H1 (cell line): ENCODE measurements at regions not wholly inside any gene's neighbourhood (a gene's known extent, or its start where the extent isn't known, plus 50 kb on each side); places are given as distances from the start of the nearest gene placed in this dataset.

Source experiments
- CTCF ChIA-PET: fragments of 300-600 bp; sonication (Branson Sonifier 250); formaldehyde crosslinking; loops from one replicate; lab custom pipeline; 2021; ENCODE audit not compliant: partially characterized antibody; lab: Charles Lee
- POLR2A ChIA-PET: fragments of 300-600 bp; sonication (Branson Sonifier 250); formaldehyde crosslinking; loops from one replicate; lab custom pipeline; 2021; ENCODE audit warnings: inconsistent platforms; ENCODE audit not compliant: partially characterized antibody; lab: Charles Lee
- DNase-seq, 2 experiments: peaks; one replicate each; pipeline versions ENCODE4 v3.0.0 to v3.0.0-alpha.2; 2010 to 2022; ENCODE audit warnings: low spot score in 2 of 2, low read depth in 1 of 2, mixed read lengths in 1 of 2
- FAIRE-seq: peaks from 2 replicates; lab custom pipeline; 2011; peaks lifted over from hg19 to GRCh38; lab: Jason Lieb, UNC
- H2AFZ ChIP-seq: 2 replicates; pipeline ENCODE4 v1.8.1; 2012; ENCODE audit warnings: low read length, inconsistent platforms
- H2AK5ac ChIP-seq: 2 replicates; pipeline ENCODE4 v1.6.1; 2013; ENCODE audit warnings: low read depth, low read length
- H2BK120ac ChIP-seq: replicated peaks from 2 replicates; pipeline ENCODE3; 2013; ENCODE audit warnings: low read depth, low read length, inconsistent platforms
- H2BK12ac ChIP-seq: 2 replicates; pipeline ENCODE4 v1.6.1; 2013; ENCODE audit warnings: low read depth, low read length
- H2BK15ac ChIP-seq: 2 replicates; pipeline ENCODE4 v1.6.1; 2013; ENCODE audit warnings: low read length
- H2BK20ac ChIP-seq: 2 replicates; pipeline ENCODE4 v1.6.1; 2013; ENCODE audit warnings: low read length
- H2BK5ac ChIP-seq: 2 replicates; pipeline ENCODE4 v1.6.1; 2013; ENCODE audit warnings: low read depth, low read length
- H3K14ac ChIP-seq: 2 replicates; pipeline ENCODE4 v1.6.1; 2013; ENCODE audit warnings: inconsistent platforms; ENCODE audit not compliant: insufficient read length
- H3K18ac ChIP-seq: 2 replicates; pipeline ENCODE4 v1.6.1; 2013; ENCODE audit warnings: low read length; ENCODE audit errors: extremely low read depth
- H3K23ac ChIP-seq: 2 replicates; pipeline ENCODE4 v1.6.1; 2013; ENCODE audit warnings: inconsistent platforms; ENCODE audit not compliant: insufficient read length
- H3K23me2 ChIP-seq: 2 replicates; pipeline ENCODE4 v1.6.1; 2013; ENCODE audit warnings: low read depth, low read length
- H3K27ac ChIP-seq: 2 replicates; pipeline ENCODE4 v1.6.1; 2011; ENCODE audit warnings: low read depth, low read length, inconsistent platforms
- H3K27me3 ChIP-seq, 4 experiments: replicated peaks in 1 of 4; 1 replicate in 1 of 4; 2 replicates in 3 of 4; pipeline versions ENCODE4 v1.6.1 to v1.8.1; 2011 to 2013; ENCODE audit warnings: low read length in 3 of 4, mild to moderate bottlenecking in 3 of 4, inconsistent platforms in 2 of 4, mixed read lengths in 2 of 4, moderate library complexity in 1 of 4; ENCODE audit not compliant: control insufficient read depth in 3 of 4, insufficient read depth in 3 of 4; ENCODE audit errors: extremely low read depth in 1 of 4
- H3K36me3 ChIP-seq, 4 experiments: 2 replicates each; pipeline versions ENCODE4 v1.6.1 to v1.8.1; 2011 to 2013; ENCODE audit warnings: mild to moderate bottlenecking in 4 of 4, low read length in 3 of 4, moderate library complexity in 2 of 4, control low read depth in 1 of 4, inconsistent platforms in 1 of 4; ENCODE audit not compliant: insufficient read depth in 4 of 4, control insufficient read depth in 2 of 4
- H3K4ac ChIP-seq: replicated peaks from 2 replicates; pipeline ENCODE3; 2013; ENCODE audit warnings: low read length, low read depth, mixed read lengths, inconsistent platforms; ENCODE audit not compliant: insufficient read length
- H3K4me1 ChIP-seq, 4 experiments: replicated peaks in 1 of 4; 1 replicate in 1 of 4; 2 replicates in 3 of 4; pipeline versions ENCODE4 v1.6.1 to v1.8.1; 2011 to 2013; ENCODE audit warnings: low read length in 3 of 4, inconsistent platforms in 2 of 4, mixed read lengths in 1 of 4; ENCODE audit not compliant: insufficient read depth in 4 of 4, control insufficient read depth in 3 of 4
- H3K4me2 ChIP-seq, 2 experiments: 2 replicates each; pipeline versions ENCODE4 v1.6.1 to v1.8.1; 2011 to 2013; ENCODE audit warnings: low read depth in 2 of 2, low read length in 2 of 2, control low read depth in 1 of 2, inconsistent platforms in 1 of 2, mild to moderate bottlenecking in 1 of 2; ENCODE audit not compliant: insufficient read depth in 1 of 2
- H3K4me3 ChIP-seq, 4 experiments: fragments of 200-600, 300-600 bp in 1 of 4; sonication (generic), shearing (Covaris generic), sonication (Bioruptor Twin) in 1 of 4; 2 replicates each; pipeline versions ENCODE4 v1.5.1 to v1.8.1; 2011 to 2016; ENCODE audit warnings: low read length in 4 of 4, low read depth in 3 of 4, control low read depth in 2 of 4, inconsistent platforms in 2 of 4, mild to moderate bottlenecking in 2 of 4, mixed read lengths in 1 of 4, moderate library complexity in 1 of 4; ENCODE audit not compliant: insufficient read depth in 2 of 4; ENCODE audit errors: extremely low read depth in 1 of 4
- H3K56ac ChIP-seq: replicated peaks from 2 replicates; pipeline ENCODE3; 2013; ENCODE audit warnings: low read depth, mild to moderate bottlenecking, mixed read lengths, low read length, inconsistent platforms; ENCODE audit not compliant: insufficient read length
- H3K79me1 ChIP-seq: 2 replicates; pipeline ENCODE4 v1.6.1; 2013; ENCODE audit warnings: low read depth, low read length, control low read depth
- H3K79me2 ChIP-seq, 2 experiments: 2 replicates each; pipeline versions ENCODE4 v1.6.1 to v1.8.1; 2012 to 2013; ENCODE audit warnings: low read length in 2 of 2, mild to moderate bottlenecking in 2 of 2, inconsistent platforms in 1 of 2; ENCODE audit not compliant: insufficient read depth in 2 of 2, control insufficient read depth in 1 of 2
- H3K9ac ChIP-seq, 4 experiments: replicated peaks in 1 of 4; 1 replicate in 1 of 4; 2 replicates in 3 of 4; pipeline versions ENCODE4 v1.6.1 to v1.8.1; 2011 to 2013; ENCODE audit warnings: low read depth in 3 of 4, low read length in 3 of 4, control low read depth in 2 of 4, mild to moderate bottlenecking in 2 of 4, moderate library complexity in 2 of 4, inconsistent platforms in 1 of 4; ENCODE audit errors: extremely low read depth in 1 of 4
- H3K9me3 ChIP-seq, 2 experiments: 2 replicates each; pipeline versions ENCODE4 v1.6.1 to v1.8.1; 2012 to 2013; ENCODE audit warnings: mild to moderate bottlenecking in 2 of 2, moderate library complexity in 2 of 2, control low read depth in 1 of 2, inconsistent platforms in 1 of 2, low read depth in 1 of 2, low read length in 1 of 2, mixed read lengths in 1 of 2; ENCODE audit not compliant: insufficient read depth in 2 of 2
- H4K20me1 ChIP-seq, 2 experiments: replicated peaks in 1 of 2; 2 replicates each; pipeline versions ENCODE3 to v1.8.1; 2011 to 2013; ENCODE audit warnings: inconsistent platforms in 2 of 2, low read length in 2 of 2, mild to moderate bottlenecking in 1 of 2; ENCODE audit not compliant: insufficient read depth in 2 of 2, control insufficient read depth in 1 of 2
- H4K5ac ChIP-seq: 2 replicates; pipeline ENCODE4 v1.6.1; 2013; ENCODE audit warnings: low read length, low read depth, mixed read lengths, inconsistent platforms; ENCODE audit not compliant: insufficient read length
- H4K8ac ChIP-seq: 2 replicates; pipeline ENCODE4 v1.8.0; 2013; ENCODE audit warnings: mild to moderate bottlenecking, moderate library complexity, low read length, inconsistent platforms; ENCODE audit not compliant: insufficient read depth; ENCODE audit errors: extremely low read depth
- H4K91ac ChIP-seq: replicated peaks from 2 replicates; pipeline ENCODE3; 2013; ENCODE audit warnings: low read length, mixed read lengths, inconsistent platforms; ENCODE audit not compliant: insufficient read length
- ATF2 ChIP-seq: IDR thresholded peaks from 2 replicates; pipeline ENCODE4 v1.6.1; 2012; ENCODE audit warnings: low read length, inconsistent platforms
- CBX5 ChIP-seq: fragments of 300-800, 300-1000 bp; sonication (generic); IDR thresholded peaks from 2 replicates; pipeline ENCODE4 v1.7.1; 2016; ENCODE audit warnings: antibody characterized with exemption, low read length, low read depth
- EGR1 ChIP-seq: IDR thresholded peaks from 2 replicates; pipeline ENCODE4 v1.6.1; 2011; ENCODE audit warnings: low read depth, low read length, borderline replicate concordance
- FOSL1 ChIP-seq: IDR thresholded peaks from 2 replicates; pipeline ENCODE4 v1.6.1; 2011; ENCODE audit warnings: mild to moderate bottlenecking, low read depth, low read length, moderate library complexity; ENCODE audit not compliant: insufficient read depth
- GABPA ChIP-seq: IDR thresholded peaks from 2 replicates; pipeline ENCODE4 v1.6.1; 2011; ENCODE audit warnings: mild to moderate bottlenecking, low read length, moderate library complexity, borderline replicate concordance; ENCODE audit not compliant: insufficient read depth
- KDM1A ChIP-seq: fragments of 200-600, 300-600 bp; sonication (generic); IDR thresholded peaks from 2 replicates; pipeline ENCODE4 v1.7.1; 2016; ENCODE audit warnings: mild to moderate bottlenecking, low read length, borderline replicate concordance
- MAFK ChIP-seq: IDR thresholded peaks from 2 replicates; pipeline ENCODE4 v1.6.1; 2012; ENCODE audit warnings: low read depth, mild to moderate bottlenecking, improper control_type of control experiment, low read length
- POLR2A ChIP-seq, 2 experiments: IDR thresholded peaks; 1 replicate in 1 of 2; 2 replicates in 1 of 2; pipeline ENCODE4 v1.6.1; 2011; ENCODE audit warnings: low read depth in 2 of 2, low read length in 2 of 2, mild to moderate bottlenecking in 2 of 2; ENCODE audit errors: control extremely low read depth in 1 of 2
- RAD21 ChIP-seq, 2 experiments: IDR thresholded peaks in 1 of 2; conservative IDR thresholded peaks in 1 of 2; 2 replicates each; pipeline ENCODE4 v1.6.1; 2011; ENCODE audit warnings: low read depth in 2 of 2, low read length in 2 of 2, improper control_type of control experiment in 1 of 2, inconsistent platforms in 1 of 2, mild to moderate bottlenecking in 1 of 2, moderate library complexity in 1 of 2
- SAP30 ChIP-seq: fragments of 300-600 bp; sonication (generic); IDR thresholded peaks from 2 replicates; pipeline ENCODE4 v1.7.1; 2012; ENCODE audit warnings: low read length, moderate library complexity, mild to moderate bottlenecking, inconsistent platforms; ENCODE audit not compliant: insufficient read depth, insufficient replicate concordance
- SP2 ChIP-seq: IDR thresholded peaks from 2 replicates; pipeline ENCODE4 v1.6.1; 2012; ENCODE audit warnings: mild to moderate bottlenecking, low read length, inconsistent platforms
- TAF1 ChIP-seq: IDR thresholded peaks from 2 replicates; pipeline ENCODE4 v1.6.1; 2011; ENCODE audit warnings: mild to moderate bottlenecking, low read depth, low read length
- ZNF274 ChIP-seq: IDR thresholded peaks from 2 replicates; pipeline ENCODE4 v1.7.0; 2012; ENCODE audit warnings: low read length, borderline replicate concordance; ENCODE audit errors: extremely low read depth
- WGBS, 2 experiments: shearing (Covaris generic) in 1 of 2; methylation state at CpG; one replicate each; pipeline versions ENCODE4 v1.1.6 to v1.1.7; 2013 to 2015; ENCODE audit warnings: low lambda C conversion rate in 2 of 2, mixed read lengths in 2 of 2, inconsistent platforms in 1 of 2, low coverage in 1 of 2, missing lambda C conversion rate in 1 of 2; ENCODE audit not compliant: insufficient replicate concordance in 2 of 2, insufficient coverage in 1 of 2, insufficient read length in 1 of 2; ENCODE audit errors: extremely low coverage in 1 of 2, missing lambda C conversion rate in 1 of 2; 5-methylcytosine and 5-hydroxymethylcytosine counted together

DNA sequence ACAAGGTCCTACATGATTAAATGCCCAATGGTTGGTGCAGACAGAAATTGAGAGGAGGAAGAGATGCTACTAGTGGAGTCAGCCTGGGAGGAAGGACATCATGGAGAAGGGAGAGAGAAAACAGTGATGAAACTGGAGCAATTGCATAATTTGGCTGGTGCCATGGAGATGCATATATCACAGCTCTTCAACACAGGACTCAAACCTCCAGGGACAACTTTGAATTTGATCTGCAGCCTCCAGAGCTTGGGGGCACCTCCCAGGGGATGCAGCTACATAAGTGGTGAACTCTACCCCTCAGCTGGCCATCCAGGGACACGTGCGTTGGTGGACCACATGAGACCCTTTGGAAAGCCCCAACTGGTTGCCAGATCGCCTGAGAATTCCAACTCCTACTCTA is 80.4 kb downstream of the CTAGE1 start:
- no peak overlapping the region for H2AFZ ChIP-seq
- no peak overlapping the region for H2BK12ac ChIP-seq
- H3K27ac ChIP-seq, result no peak overlapping the region
- H2AK5ac ChIP-seq, result no peak overlapping the region
- CTCF ChIA-PET, result interaction anchor here (0.6 kb wide), 1 partner anchor 143 kb away, joined by 5 read pairs; no protein-coding TSS in a partner anchor
- H4K91ac ChIP-seq, result no peak overlapping the region
- no peaks in the 10 kb centered on the region for H3K79me2 ChIP-seq
- FAIRE-seq (no peak), DNase-seq (no peak)
- no peaks in the 10 kb centered on the region for H3K36me3 ChIP-seq
- peaks cover 1 to 2% of the 10 kb centered on the region in 2 experiments for H4K20me1 ChIP-seq
- H3K14ac ChIP-seq, result no peak overlapping the region
- no peaks in the 10 kb centered on the region for H3K9me3 ChIP-seq
- H3K23me2 ChIP-seq, result no peaks in the 10 kb centered on the region
- H3K18ac ChIP-seq, result no peak overlapping the region
- no peak overlapping the region for H3K23ac ChIP-seq
- H2BK120ac ChIP-seq, result no peak overlapping the region
- no peak overlapping the region for H2BK20ac ChIP-seq
- no peak overlapping the region for H2BK5ac ChIP-seq
- POLR2A ChIA-PET, result no interaction called here
- peaks cover 0 to 6% (median 0%) of the 10 kb centered on the region in 4 experiments; a peak in 2 of 7 replicates for H3K27me3 ChIP-seq
- no peak overlapping the region for H3K4me2 ChIP-seq
- H3K4me1 ChIP-seq, result no peaks in the 10 kb centered on the region
- WGBS, 2 experiments, result 96% methylated on average over 3 of the region's 3 CpGs; no CpG with 5 or more reads in 1 of the 2 experiments
- H3K4me3 ChIP-seq, result no peak overlapping the region
- no peak overlapping the region for H4K5ac ChIP-seq
- no peak overlapping the region for H3K9ac ChIP-seq
- H3K4ac ChIP-seq, result no peak overlapping the region
- H3K56ac ChIP-seq, result no peak overlapping the region
- H3K79me1 ChIP-seq, result no peaks in the 10 kb centered on the region
- H4K8ac ChIP-seq, result no peak overlapping the region
- no peak overlapping the region for H2BK15ac ChIP-seq
- TF ChIP-seq SP2, result no peak
- TF ChIP-seq RAD21 (IDR thresholded peaks at IDR 0.05 in 1 of 2, conservative IDR thresholded peaks at IDR 0.05 in 1 of 2; ENCODE audit: low read depth in 2 of 2, low read length in 2 of 2), result no peak
- no peak for TF ChIP-seq POLR2A (IDR thresholded peaks at IDR 0.05; ENCODE audit: control extremely low read depth in 1 of 2, low read depth in 2 of 2, low read length in 2 of 2)
- no peak for TF ChIP-seq TAF1
- TF ChIP-seq MAFK, result no peak
- no peak for TF ChIP-seq SAP30
- no peak for TF ChIP-seq GABPA
- TF ChIP-seq KDM1A, result no peak
- no peak for TF ChIP-seq ZNF274
- no peak for TF ChIP-seq ATF2
- TF ChIP-seq CBX5, result no peak
- no peak for TF ChIP-seq FOSL1
- TF ChIP-seq EGR1, result no peak
